Sigmoid colon (tissue), 4 donors: ENCODE measurements at regions not wholly inside any gene's neighbourhood (a gene's known extent, or its start where the extent isn't known, plus 50 kb on each side); places are given as distances from the start of the nearest gene placed in this dataset.

Experiments
- CTCF ChIP-seq, 4 experiments: fragments of 450-650 bp in 3 of 4; fragments of 200-600 bp in 1 of 4; IDR thresholded peaks; one replicate each; pipeline ENCODE4 v1.5.1; 2016 to 2019; ENCODE audit warnings: antibody characterized with exemption in 4 of 4, mild to moderate bottlenecking in 3 of 4, moderate library complexity in 2 of 4
- EP300 ChIP-seq, 4 donors: sonication (generic); formaldehyde crosslinking; IDR thresholded peaks; one replicate each; pipeline ENCODE4 v1.6.1; 2017; ENCODE audit warnings: antibody characterized with exemption in 4 of 4
- POLR2A ChIP-seq, 2 donors: fragments of 450-650 bp; IDR thresholded peaks; one replicate each; pipeline ENCODE4 v1.6.1; 2016; ENCODE audit warnings: antibody characterized with exemption in 2 of 2, mild to moderate bottlenecking in 2 of 2, moderate library complexity in 2 of 2
- POLR2AphosphoS5 ChIP-seq, 4 donors: sonication (generic); formaldehyde crosslinking; IDR thresholded peaks; one replicate each; pipeline ENCODE4 v1.6.1; 2017; ENCODE audit warnings: antibody characterized with exemption in 4 of 4

DNA sequence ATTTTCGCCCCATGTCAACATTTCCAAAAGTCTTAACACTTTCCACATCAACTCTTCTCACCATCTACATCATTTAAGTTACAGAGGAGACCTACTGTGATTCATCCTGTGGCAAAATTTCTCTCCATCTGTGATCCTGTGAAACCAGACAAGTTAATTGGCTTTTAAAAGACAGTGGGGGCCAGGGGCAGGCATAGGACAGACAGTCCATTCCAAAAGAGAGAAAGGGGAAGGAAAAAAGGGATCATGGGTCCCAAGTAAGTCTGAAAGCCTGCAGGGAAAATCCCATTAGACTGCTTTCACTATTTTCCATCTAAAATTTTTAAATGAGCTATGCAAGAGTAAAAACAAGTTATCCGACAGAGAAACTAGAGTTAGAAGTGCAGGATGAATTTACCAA, 121.0 kb downstream of the MRPL57 start:
- no peak for TF ChIP-seq CTCF (IDR thresholded peaks at IDR 0.05)
- TF ChIP-seq POLR2A (IDR thresholded peaks at IDR 0.05) = no peak
- no peak for TF ChIP-seq POLR2AphosphoS5 (IDR thresholded peaks at IDR 0.05)
- TF ChIP-seq EP300 (IDR thresholded peaks at IDR 0.05) = no peak
